ENCODE measurements at regions not wholly inside any gene's neighbourhood (a gene's known extent, or its start where the extent isn't known, plus 50 kb on each side); places are given as distances from the start of the nearest gene placed in this dataset.
"Not testable (repeated sequence)": the region's sequence is repeated elsewhere in the genome, so short reads cannot be mapped to it uniquely, and the experiment has no call there.

DNA sequence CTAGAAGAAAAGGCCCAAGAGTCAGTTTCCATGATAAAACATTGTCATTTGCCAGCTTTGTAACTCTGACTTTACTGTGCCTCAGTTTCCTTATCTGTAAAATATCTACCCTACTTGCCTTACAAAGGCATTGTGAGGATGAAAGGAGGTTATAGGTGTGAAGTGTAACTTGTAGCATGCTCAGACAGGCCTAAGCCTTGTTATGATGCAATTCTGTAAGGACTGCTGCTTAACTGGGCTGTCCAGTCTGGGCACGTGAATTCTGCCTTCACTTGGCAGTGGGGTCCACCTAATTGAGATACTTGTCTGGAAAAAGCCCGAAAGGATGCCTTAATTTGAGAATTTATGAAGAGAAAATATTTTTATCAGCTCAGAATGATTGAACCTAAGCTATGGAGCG, 114.5 kb upstream of the DYRK2 start:
- no peak for DNase-seq (ENCODE audit: low read depth in 2 of 2)

DNA sequence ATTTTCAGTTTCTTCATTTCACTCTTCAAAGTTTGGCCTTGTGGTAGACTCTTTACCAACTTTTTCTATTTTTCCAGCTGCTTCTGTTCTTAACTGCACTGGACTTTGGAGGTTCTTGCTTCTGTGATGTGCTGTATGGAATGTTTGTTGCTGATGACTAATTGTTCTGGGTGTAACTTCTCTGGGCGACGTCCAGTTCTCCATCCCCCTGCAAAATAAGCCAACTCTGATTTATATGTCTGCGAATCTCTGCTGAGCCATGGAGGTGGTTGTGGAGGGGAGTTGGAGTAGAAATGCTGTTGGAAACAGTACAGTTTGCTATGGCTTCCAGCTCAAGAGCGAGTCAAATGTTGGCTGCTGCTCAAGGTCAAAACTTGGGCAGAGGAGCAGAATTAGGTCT, 113.9 kb upstream of the DYRK2 start:
- no peak for DNase-seq (ENCODE audit: low read depth in 2 of 2)

- DNase-seq (ENCODE audit: low read depth in 2 of 2): no peak
Observed at GRCh38 chr12:67535176-67535575, 113.4 kb upstream of the DYRK2 start.

DNA sequence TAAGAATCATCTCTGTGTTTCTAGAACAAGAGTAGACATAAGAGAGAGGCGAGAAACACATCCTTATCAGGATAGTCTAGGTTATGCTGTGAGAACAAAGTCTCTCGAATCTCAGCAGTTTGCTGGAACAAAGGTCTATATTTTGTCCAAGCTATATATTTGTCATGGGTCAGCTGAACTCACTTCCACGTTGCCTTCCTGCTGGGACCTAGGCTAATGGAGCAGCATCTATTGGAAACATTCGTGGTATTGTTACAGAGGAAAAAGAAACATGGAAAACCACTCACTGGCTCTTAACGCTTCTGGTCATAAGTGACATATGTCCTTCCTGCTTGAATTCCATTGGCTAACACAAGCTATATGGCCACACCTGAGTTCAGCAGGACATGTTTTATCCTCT, 112.6 kb upstream of the DYRK2 start:
- no peak for DNase-seq (ENCODE audit: low read depth in 2 of 2)

GRCh38 chr12:67539329-67539728, 109.2 kb upstream of the DYRK2 start:
- no peak for DNase-seq (ENCODE audit: low read depth in 2 of 2)

DNA sequence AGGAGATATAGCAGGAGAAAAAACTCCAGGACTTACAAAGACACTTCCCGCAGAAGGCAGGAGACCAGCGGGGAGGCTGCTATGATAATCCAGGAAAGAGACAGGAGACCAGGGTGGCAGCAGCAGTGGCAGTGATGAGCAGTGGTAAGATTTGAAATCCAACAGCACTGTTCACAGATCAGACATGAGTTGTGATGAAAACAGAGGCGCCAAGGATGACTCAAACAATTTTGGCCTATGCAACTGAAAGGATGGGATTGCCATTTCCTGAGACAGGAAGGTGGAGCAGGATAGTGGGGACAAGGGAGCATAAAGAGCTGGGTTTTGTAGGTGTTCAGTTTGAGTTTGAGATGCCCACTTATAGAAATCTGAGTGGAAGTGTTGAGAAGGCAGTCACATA, 108.6 kb upstream of the DYRK2 start:
- DNase-seq (ENCODE audit: low read depth in 2 of 2): no peak

GRCh38 chr12:67540920-67541624, 107.5 kb upstream of the DYRK2 start:
- DNase-seq (ENCODE audit: low read depth in 2 of 2): no peak

DNA sequence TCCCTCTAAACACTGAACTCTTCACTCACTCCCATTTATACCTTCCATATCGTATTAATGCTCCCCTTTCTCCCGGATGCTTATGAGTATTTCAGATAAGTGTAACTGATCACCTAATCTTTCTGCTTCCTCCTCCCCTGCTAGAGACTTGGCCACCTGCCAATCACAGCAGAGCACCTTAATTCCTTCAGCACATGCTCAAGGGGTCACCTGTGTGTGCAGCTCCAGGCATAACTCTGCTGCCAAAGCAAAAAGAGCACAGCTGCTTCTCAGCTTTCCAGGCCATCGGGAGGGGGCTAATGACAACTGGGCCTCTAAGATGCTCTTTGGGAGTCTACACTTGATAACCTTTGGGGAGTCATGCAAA, 106.9 kb upstream of the DYRK2 start:
- no peak for DNase-seq (ENCODE audit: low read depth in 2 of 2)

DNA sequence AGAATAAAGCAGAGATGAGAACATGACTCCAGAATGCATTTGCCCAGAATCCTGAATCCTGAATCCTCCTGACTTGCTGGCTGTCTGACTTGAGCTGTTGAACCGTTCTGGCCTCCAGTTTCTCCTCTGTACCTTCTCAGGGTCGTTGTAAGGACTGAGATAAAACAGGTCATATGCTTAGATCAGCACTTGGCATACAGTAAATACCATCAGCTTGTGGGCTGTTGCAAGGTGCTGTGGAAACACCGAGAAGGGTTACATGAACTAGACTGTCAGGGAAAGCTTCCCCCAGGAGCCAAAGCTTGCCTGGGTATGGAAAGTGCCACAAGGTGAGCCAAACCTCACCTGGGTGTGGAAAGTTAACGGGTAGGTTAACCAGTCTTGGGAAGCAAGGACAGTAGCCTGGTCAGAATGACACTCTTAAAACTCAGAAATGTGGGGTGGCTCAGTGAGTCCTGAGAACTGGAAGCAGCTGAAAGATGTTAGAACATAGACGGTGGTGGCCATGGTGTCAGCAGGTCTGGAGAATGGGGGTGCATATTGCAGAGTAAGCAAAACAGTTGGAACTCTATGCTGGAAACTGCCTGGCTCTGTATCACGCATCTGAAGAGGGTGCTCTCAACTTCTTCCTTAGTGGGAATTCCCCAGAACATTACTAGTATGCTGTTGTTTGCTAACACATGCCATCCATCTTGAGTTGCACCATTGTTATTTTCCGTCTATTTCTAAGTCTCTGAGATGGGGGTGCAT, 105.3 kb upstream of the DYRK2 start:
- DNase-seq (ENCODE audit: low read depth in 2 of 2): no peak

DNA sequence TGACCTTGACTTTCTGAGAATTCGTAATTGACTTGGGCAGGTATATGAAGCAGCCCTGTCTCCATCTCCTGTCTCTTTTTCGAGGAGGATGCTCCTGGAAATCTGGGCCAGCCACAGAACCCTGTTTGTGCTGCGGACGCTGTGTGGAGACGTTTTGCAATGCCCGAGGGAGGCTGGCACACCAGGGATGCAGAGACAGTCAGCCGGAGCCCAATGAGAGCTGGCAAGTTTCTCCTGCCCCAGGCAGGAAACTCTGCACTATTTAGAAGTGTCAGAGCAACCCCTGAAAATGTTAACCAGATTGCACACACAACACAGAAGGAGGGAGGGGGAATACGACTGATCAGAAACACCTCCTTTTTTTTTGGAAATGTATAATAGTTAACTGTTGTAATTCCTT, 103.2 kb upstream of the DYRK2 start:
- DNase-seq (ENCODE audit: low read depth in 2 of 2): no peak

GRCh38 chr12:67546746-67547145, 101.8 kb upstream of the DYRK2 start:
- DNase-seq (ENCODE audit: low read depth in 2 of 2): no peak

DNA sequence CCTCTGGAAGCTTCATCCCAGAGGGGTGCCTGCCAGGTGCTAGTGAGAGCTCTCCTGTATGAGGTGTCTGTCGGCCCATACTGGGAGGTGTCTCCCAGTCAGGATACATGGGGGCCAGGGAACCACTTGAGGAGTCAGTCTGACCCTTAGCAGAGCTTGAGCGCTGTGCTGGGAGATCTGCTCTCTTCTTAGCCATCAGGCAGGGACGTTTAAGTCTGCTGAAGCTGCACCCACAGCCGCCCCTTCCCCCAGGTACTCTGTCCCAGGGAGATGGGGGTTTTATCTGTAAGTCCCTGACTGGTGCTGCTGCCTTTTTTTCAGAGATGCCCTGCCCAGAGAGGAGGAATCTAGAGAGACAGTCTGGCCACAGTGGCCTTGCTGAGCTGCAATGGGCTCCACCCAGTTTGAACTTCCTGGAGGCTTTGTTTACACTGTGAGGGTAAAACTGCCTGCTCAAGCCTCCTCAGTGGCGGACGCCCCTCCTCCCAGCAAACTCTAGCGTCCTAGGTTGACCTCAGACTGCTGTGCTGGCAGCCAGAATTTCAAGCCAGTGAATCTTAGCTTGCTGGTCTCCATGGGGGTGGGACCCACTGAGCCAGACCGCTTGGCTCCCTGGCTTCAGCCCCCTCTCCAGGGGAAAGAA, 93.3 kb upstream of the DYRK2 start:
- not testable (repeated sequence) for DNase-seq (ENCODE audit: low read depth in 2 of 2)

DNA sequence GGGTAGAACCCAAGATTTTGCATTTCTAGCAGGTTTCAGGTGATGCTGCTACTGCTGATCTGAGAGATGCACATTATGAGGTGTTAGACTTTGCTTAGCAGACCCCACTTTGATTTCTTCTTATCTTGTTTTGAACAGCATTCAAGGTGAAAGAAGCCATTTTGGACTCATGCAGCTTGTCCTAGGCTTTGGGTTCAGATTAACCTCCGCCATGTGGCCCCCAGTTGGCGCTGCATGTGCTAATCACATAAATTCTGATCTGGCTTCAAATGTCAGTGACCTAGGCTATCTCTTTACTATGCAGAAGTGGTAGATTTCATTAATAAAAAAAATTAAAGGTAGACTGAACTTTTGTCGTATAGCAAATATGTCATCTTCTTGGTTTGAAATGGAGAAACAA, 89.8 kb upstream of the DYRK2 start:
- DNase-seq (ENCODE audit: low read depth in 2 of 2): no peak

- DNase-seq (ENCODE audit: low read depth in 2 of 2): no peak
Observed at GRCh38 chr12:67559751-67560150, 88.8 kb upstream of the DYRK2 start.

DNA sequence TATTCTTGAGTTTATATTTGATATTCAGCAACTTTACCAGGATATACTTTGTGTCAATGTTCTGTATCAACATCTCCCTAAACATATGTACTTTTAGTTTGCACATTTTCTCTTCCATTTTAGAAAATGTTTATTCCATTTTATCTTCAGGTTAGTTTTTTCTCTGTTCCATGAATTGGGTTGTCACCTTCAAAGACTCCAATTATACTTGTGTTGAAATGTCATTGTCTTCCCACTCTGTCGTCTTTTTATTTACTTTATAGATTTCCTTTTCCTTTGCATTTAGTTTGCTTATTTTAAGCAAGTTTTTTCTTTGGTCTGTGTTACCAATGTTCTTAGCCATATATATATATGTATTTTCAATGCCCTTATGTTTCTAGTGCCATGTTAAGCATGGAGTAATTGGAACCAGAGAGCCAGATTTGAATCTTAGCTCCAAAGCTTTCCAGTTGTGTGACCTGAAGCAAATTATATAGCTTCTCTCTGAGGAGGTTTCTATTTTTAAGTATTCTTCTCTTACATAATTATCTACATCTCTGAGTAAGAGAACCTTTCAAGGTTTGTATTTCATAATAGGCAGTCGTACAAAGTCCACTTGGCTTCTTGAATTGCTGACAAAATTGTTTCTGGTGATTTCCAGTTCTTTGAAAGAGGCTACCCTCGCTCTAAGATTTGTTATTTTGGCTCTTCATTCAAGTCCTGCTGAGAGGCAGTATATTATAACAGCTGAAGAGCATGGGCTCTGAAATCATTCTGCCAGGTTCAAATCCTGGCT, 85.8 kb upstream of the DYRK2 start:
- DNase-seq (ENCODE audit: low read depth in 2 of 2): no peak

- DNase-seq (ENCODE audit: low read depth in 2 of 2): no peak
Observed at GRCh38 chr12:67568055-67568454, 80.5 kb upstream of the DYRK2 start.

DNA sequence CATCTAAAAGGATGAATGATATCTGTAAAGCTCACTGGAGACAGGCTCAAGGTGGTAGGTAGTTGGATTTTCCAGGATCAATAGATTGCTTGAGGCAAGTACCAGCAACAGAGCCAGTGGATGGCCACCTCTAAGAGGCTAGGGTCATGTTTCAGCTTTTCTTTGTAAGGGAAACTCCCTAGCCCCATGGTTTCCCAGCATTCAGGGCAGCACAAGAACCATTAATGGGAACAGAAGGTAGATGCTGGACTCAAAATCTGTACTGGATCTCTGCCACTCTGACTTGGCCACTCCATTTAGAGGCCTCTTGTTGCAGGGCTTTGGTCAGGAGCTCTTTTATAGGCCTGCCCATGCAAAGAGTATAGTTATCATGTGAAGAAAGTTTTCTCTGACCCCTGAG, 76.1 kb upstream of the DYRK2 start:
- DNase-seq (ENCODE audit: low read depth in 2 of 2): no peak

GRCh38 chr12:67573566-67573965, 75.0 kb upstream of the DYRK2 start:
- no peak for DNase-seq (ENCODE audit: low read depth in 2 of 2)

DNA sequence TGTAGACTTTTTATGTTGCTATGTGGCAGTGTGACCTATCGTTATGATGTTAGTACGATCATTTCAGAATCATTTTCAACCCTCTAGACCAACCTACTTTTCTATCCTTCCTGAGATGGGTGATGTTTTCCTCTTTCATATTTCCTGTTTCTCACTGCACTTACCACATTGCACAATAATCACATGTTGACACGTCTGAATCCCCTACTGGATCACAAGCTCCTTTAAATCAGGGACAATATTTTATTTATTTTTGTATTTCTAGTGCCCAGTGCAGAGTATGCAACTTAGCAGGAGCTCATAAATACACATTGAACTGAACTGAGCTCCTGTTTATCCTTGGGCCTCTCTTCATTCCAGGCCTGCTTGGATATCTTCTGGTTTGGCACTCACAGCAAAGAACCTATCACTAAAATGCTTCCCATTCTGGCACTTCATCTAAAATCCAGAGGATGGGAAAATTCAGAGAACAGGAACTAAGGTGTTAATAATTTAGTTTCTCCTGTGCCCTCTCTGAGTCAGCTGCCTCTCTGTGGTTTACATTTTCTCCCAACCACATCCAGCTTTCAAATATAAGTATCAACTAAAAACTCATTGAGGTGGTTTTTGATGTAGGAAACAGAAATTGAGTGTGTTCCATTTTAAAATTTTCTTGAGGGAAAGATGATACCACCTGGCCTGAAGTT, 69.4 kb upstream of the DYRK2 start:
- no peak for DNase-seq (ENCODE audit: low read depth in 2 of 2)

DNA sequence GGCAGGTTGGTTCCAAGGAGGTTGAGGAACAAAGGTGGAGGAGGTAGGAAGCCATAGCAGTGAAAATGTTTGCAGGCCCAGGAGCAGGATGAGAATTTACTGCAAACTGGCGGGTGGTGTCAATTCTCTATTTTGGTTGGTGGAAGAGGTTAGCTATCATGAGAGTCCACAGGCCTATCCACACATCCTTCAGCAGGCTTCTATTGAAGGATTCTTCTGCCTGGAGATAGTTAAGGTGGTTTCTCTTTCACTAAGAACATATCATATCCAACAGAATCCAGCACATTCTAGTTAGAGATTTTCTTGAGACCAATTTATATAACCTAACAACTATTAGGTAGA, 68.9 kb upstream of the DYRK2 start:
- DNase-seq (ENCODE audit: low read depth in 2 of 2): no peak

GRCh38 chr12:67582238-67582834, 66.2 kb upstream of the DYRK2 start:
- DNase-seq (ENCODE audit: low read depth in 2 of 2): no peak

DNA sequence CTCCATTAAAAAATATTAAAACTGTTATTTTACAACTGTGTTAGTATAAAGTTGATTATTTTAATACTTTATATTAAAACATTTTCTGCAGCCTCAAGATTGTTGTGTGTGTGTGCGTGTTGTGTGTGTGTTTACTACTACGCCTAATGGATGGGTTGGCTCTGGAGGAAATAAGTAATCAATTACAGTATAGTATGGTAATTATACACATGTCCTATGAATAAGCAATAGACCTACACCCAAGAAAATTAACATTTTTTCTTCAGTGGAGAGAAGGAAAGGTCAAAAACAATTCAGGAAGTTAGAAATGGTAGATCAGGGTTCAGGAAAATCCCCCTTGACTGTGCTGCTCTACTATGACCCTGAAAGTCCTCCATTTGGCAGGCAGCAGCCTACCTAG, 65.7 kb upstream of the DYRK2 start:
- no peak for DNase-seq (ENCODE audit: low read depth in 2 of 2)

Data from activated CD8-positive, alpha-beta memory T cell treated with anti-CD3 and anti-CD28 coated beads for 4 hours (primary cell).